ELR (cell line): ENCODE measurements at regions not wholly inside any gene's neighbourhood (a gene's known extent, or its start where the extent isn't known, plus 50 kb on each side); places are given as distances from the start of the nearest gene placed in this dataset.

Experiments used
- DNase-seq: peaks from one replicate; pipeline ENCODE4 v3.0.0-alpha.2; 2015; ENCODE audit warnings: low read depth

DNA sequence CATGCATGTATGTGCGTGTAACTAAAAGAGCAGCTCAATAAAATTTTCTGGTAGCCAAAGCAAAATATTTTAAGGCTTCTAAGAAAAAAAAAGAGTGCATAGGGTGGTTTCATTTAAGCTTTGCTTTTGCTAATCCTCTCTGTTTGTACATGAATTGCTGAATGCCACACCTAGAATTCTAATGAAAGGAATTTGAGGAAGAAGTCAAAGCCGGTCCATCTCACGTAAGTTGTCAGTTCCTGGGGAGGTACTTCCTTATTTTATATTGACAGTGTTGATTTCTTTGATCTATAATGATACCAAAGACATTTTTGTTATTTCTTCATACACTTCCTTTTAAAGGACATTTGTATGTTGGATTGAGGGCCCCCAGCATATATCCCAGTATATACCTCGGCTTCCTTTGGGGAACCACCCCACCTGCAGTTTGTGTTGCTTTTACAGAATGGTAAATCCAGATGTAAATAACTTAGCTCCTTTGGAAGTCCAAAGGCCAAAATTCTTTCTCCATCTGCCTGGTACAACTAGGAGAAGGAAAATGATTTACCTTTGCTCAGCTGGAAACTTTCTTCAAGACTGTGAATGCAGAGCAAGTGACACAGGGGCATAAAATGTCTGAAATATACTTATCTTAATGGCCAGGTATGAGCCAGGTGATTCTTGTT is 420.9 kb upstream of the ATP2B1 start:
- no peak for DNase-seq

DNA sequence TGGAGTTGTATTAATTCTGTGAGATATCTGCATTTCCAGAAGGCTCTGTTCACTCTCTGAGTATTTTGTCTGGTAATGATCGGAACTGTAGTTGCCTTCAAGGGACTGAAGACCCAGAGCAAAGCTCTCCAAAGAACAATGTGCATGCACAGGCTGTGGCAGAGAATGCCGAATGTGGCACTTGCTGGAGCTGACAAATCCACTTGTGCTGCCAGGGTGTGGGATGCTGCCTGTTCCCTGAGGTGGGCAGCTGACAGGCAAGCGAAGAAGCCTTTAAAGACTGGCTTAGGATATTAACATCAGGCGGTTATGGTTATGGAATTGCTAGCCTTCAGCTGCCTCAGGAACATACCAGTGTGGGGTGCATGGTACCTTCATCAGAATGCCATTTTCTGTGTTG is 419.9 kb upstream of the ATP2B1 start:
- no peak for DNase-seq

DNA sequence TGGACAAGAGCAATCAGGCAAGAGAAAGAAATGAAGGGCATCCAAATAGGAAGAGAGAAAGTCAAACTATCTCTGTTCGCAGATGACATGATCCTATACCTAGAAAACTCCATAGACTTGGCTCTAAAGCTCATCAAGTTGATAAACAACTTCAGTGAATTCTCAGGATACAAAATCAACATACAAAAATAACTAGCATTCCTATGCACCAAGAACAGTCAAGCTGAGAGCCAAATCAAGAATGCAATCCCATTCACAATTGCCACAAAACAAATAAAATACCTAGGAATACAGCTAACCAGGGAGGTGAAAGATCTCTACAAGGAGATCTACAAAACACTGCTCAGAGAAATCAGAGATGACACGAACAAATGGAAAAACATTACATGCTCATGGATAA is 417.5 kb upstream of the ATP2B1 start:
- DNase-seq, result no peak

DNA sequence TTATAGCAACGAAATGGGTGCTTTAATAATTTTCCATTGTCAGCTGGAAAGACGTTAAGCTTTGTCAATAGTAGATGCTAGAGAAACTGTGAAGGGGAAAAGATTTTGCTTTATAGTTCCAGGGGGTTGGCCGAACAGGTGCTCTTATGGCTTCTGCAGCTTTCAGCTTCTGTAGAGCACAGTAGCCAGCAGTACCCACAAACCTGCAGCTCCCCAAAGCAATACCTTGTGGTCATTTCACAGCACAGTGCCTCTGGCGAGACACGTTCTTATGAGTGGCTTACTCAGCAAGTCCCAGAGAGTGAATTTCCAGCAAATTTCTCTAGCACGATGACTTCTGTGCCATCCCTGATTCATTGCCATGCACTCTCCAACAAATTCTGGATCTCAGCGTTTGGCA is 416.3 kb upstream of the ATP2B1 start:
- DNase-seq, result no peak

DNA sequence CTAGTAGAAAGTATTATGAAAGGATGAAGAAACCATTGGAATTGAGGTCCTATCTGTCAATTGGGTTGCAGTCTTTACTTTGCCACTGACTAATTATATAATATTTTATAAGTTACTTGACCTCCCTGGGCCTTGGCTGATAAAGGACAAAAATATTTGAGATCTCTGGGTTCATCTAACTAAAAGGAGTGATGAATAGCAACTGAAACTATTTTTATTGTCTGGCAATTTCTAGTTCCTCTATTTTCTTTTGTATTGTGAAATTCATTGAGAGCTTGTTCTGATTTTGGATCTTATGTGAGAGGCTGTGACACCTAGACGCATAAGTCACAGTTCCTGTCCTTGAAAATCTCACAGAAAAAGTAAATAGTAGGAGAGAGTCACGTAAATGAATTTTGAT is 415.7 kb upstream of the ATP2B1 start:
- DNase-seq, result no peak

DNA sequence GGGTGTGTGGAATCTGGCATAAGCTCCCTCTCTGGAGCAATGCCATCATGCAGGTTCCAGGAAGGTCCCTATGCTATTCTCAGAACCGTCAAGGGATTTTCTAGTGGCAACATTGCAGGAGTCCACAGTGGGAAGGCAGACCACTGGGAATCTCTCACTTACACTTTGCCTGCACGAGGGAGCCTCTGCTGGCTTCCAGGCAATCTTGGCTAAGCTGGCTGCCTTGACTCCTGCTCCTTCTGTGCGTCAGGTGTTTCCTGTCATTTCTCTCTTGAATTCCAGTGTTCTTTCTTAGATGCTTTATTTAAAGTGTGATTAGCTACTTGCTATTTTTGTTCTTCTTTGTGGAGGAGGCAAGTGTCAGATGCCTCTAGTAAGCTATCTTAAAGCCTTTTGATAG is 414.0 kb upstream of the ATP2B1 start:
- DNase-seq, result no peak

DNA sequence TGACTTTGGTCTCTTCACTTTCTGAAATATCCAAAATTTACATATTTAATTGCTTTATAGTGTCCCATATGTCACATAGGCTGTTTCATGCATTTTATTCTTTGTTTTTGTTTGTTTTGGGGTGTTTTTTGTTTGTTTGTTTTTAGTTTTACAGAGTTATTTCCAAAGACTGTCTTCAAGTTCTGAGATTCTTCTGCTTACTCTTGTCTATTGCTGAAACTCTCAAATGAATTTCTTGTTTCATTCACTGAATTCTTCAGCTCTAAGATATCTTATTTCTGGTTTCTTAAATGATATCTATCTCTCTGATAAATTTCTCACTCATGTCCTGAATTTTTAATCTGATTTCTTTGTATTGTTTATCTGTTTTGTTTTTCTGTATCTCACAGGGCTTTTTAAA is 412.0 kb upstream of the ATP2B1 start:
- DNase-seq, result no peak

DNA sequence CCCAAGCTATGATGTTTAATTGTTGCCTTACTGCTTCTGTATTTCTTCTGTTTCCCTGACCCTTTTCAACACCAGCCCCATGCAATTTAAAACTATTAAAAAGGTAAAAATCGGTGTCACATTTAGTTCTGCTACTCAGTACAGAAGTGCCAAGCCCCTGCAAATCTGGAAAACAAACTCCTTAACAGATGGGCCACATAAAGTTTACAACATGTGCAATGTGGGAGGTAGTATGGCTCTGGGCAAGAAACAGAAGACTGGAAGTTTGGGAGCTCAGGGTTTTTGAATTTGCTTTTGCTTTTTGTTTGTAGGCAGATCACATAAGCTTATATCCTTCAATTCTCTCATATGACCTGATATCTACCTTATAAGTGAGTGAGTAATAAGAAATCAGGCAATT is 404.0 kb upstream of the ATP2B1 start:
- DNase-seq, result no peak

DNA sequence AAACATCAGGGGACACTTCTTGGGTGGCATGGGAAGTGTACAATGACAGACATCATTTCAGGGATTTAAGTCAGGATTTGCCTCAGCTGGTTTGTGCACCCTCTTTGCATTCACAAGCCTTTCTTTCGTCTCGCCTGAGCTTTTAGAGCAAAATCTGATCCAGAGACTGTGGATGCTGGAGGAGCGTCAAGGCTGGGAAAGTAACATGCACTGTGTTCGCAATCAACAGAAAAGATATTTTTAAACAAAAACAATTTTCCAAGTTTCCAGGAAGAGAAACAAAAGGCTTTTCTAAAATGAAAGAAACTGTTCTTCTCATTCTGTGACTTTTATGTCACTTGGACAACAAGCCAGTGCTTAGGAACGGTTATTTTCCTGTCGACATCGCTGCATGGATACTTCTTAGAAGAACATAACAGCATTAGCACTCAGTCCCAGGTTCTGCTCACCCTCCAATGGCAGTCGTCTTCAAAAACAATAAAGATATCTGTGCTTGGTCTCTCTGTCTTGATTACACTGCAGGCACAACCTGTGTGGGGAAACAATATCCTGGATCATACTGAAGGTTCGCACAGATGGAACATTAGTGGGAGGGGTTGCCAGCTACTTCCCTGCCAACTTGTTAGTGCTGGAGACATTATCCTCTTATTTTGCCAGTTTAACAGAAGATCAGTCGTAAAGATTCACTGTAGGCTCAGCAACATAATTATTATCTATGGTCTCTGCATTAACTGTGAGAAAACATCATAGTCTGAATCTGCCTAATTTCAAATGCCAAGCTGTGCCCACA is 403.3 kb upstream of the ATP2B1 start:
- DNase-seq, result no peak

DNA sequence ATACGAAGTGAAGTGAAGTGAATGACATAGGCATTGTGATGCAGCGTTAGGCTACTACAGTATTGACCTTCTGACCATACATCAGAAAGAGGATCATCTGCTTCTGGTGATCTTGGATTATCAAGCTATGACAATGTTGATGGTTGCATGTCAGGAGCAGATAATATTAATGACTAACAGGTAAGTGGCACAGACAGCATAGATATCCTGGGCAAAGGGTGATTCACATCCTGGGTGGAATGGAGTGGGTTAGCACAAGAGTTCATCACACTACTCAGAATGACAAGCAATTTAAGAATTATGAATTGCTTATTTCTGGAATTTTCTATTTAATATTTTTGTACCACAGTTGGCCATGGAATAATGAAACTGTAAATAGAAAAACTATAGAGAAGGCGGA is 397.9 kb upstream of the ATP2B1 start:
- peak; percentile 53 for DNase-seq

DNA sequence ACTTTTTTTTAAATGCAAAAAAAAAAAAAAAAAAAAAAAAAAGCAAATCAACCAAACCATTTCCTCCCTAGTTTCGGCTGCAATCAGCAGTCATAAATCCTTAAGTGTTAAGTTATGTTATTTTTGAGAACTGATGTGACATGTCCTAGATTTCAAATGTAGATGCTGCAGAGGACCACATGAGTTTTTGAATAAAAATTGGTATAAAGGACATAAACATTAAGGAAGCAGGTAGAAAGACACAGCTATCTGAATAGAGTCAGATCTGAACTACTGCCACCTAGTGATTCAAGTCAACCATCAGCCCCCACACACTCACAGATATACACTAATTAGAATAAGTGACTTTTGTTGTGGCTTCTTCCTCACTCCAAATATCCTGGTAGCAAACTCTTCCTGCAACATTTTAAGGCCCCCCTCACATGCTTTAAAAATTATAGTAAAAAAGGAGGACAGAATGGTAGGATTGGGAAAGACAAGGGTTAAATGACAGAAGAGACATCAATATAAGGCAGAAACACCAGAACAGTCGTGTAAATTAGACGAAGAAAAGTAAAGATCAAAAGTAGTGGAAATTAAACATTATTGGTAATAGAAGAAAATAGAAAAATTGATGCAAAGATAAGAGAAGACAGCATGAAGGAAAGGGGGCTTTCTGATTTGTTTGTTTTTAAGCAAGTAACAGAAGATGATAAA is 394.5 kb upstream of the ATP2B1 start:
- peak; percentile 71 for DNase-seq

DNA sequence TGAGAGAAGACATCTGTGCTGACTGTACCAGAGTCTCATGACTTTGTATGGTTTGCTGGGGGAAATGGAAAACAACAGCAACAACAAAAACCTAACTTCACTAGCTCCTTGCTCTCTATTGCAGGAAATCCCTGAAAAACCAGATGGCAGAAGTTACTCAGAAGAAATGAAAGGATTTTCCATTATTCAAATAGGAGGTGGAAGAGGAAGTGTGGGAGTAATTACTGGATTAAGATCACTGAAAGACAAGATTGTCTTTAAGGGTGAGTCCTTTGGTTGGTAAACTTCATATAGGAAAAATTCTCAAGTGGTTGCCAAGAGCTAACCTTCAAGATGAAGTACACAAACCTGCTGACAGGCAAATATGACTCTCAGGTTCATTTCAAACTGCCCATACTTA is 391.9 kb upstream of the ATP2B1 start:
- DNase-seq, result no peak

DNA sequence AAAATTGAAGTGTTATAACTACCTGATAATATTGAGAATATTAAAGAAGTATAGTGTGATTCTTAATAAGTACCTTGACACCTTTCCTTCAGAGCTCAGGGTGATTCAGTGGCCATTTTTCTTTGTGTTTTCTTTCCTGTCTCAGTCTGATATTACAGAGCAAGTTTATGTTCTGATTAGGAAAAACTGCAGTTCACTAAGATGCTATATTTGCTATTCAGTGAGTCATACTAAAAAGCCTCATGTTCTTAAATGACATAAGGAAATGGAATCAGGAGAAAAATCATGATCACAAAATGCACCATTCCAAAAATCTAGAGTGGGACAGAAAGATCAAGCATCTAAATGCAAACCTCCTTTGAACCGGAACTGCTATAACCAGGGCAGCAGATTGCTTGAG is 390.6 kb upstream of the ATP2B1 start:
- peak; percentile 51 for DNase-seq

DNA sequence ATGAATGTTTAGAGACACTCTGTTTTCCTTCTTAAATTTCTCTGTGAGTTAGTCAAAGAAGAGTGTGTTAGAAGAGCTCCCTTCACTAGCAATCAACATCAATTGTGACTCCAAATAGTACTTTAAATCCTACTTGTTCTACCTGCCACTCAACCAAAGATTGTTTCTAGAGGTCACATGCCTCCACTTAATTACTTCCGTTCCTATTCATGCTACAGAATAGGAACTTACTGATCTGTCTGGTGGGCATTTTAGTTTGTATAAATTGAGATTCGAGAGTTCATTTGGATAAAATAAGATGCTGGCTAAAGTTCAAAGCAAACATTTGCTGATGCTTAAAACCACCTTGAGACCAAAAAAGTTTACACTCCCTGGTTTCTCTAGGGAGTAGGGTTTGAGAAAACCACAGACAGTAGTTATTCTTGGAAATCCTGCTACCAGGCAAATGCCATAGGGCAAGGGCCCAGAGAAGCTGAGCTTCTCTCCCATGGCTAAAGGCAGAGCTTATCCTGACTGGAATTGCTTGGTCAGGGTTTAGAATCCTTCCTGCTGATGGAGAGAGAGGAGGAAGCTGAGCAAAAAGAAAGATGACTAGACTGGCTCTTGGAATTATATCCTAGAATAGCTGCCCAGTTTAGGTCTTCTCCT is 389.6 kb upstream of the ATP2B1 start:
- no peak for DNase-seq

DNA sequence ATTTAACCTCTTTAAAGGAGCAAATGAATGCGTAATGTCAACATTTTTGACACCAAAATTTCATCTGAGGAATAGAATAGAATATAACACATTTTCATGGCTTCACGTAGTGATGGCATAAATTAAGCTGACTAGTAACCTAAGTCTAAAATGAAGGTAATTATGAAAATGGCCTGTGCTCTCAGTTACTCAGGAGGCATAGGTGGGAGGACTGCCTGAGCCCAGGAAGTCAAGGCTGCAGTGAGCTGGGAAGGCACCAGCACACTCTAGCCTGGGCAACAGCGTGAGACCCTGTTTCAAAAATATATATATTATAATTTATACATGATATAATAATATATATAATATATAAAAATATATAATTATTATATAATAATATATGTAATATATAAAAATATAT is 383.2 kb upstream of the ATP2B1 start:
- peak; percentile 20 for DNase-seq

DNA sequence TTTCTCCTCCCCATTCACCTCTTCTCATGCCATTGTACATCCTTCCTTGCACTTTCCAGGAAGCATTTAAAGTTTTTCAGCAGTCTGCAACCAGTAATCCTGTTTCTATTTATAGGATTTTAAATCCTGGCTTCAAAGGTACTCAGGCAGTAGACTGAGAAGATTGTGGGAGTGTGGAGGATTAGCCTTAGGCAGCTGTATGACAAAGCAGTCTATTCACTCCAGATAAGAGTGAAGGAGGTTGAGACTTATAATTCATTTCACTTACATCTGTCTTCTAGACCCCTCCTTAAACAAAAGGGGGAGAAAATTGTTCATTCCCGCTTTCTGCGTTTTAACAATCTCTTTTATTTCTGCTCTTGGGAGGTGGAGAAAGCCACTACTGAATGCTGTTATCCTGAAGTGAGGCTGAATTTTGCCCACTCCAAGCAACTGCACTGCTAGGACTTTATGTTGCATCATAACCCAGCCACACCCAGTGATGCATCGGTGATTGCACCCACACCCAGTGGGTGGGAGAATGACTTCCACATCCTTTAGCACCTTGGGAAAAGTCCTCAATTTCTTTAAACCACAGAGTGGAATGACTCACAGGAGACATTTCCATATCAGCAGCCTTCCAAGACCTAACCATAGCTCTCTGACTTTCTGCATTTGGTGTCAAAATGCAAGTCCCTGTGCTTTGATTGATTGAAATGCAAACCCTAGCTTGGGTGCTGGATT is 382.5 kb upstream of the ATP2B1 start:
- peak; percentile 99 for DNase-seq

DNA sequence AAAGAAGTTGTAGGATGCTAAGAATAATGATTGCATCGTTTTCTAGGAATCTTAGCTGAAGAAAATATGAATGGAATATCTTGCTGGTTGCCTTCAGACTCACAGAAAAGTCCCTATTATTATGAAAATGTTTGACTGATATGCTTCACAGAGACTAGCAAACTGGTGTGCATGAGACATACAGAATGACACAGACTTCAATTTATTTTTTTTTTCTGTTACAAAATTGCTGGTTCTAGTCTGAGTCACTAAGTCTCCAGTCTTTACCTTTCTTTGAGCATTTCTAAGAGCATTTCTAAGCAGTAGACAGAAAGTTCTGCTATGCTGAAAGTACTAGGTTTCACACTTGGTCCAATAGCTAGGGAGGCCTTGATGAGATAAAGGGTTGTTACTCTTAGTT is 377.6 kb upstream of the ATP2B1 start:
- peak; percentile 73 for DNase-seq

DNA sequence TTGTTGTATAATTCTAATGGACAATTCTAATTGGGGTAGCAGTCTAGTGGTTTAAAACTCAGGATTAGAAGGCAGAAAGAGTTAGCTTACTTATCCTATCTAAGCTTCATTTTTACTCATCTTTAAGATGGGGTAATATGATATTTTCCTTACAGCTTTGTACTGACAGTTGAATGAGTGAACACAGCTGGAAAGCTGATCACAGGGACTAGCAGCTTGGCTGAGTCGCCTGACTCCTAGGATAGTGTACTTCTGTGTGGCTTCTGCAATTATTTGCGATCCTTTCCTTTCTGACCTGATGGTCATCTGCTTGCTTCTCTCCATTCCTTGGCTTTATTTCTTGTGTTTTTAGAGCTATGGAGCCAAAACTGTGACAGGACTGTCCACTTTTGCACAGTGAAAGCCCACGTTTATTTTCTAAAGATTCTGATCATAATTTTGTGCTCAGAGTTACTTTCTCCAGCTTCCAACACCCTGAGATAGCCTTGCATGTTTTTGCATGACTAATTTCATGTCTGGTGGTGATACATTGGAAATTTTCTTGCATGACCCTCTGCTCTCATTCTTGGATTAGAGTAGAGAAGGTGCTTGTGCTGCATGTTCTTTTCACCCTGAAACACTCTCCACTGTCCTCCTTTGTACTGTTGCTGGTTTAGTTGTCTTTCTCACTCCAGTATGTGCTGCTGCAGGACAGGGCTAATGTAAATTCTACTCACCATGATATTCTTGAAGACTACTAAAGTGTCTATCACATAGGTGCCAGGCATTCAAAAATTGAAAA is 377.0 kb upstream of the ATP2B1 start:
- DNase-seq, result peak; percentile 36

DNA sequence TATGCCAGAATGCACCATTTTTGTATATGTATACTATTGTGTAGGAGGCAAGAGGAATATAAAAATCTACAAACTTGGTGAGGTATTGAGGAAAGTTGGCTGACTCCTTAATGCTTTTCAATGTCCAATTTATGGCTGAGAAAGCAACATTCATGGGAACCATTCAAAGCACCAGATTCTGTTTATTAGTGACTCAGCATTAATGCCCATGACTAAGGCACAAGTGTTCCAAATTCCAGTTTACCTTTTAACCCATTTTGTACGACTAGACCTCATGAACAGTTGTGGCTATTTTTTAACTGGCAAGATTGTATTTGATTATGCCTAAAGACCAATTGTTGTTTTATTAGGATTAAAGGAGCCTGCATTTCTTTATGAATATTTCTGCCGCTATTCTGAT is 375.4 kb upstream of the ATP2B1 start:
- DNase-seq, result peak; percentile 30

DNA sequence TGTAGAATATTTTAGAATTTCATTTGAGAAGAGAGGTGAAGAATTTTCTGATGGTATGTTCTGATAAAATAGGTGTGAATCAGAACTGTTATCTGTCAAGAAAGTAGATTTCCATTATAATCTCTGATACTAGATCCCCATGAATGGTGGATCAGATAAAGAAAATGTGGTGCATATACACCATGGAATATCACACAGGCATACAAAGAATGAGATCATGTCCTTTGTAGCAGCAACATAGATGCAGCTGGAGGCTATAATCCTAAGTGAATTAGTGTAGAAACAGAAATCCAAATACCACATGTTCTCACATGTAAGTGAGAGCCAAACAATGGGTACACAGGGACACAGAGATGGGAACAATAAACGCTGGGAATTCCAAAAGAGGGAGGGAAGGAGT is 372.0 kb upstream of the ATP2B1 start:
- no peak for DNase-seq

DNA sequence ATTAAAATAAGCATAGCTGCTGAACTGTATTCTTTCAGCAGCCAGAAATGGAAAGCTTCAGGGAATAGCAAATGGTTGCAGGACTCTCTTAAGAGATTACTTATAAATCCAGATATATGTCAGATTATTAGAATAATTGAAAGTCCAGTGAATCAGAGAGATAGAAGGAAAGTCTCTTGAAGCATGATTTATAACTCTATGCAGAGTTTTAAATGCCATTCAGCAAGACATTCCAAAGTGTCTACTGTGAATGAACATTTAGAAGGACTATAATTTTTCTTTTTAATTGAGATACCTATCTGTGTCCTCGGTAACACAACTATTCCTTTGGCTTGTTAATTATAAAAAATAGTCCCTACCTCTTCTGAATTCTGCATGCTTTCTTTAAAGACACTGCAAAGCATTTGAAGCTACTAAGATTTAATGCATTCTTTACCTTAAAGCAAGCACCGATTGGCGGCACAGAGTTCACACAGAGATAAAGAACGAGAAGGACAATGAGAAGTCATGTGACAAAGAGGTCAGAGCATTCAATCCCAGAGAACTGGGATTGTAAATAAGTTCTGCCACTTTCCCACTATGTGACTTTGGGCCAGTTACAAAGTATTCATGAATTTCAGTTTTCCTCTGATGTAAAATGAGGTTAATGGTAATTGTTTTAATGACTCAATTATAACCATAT is 371.0 kb upstream of the ATP2B1 start:
- DNase-seq, result no peak
